ENCODE measurements at regions not wholly inside any gene's neighbourhood (a gene's known extent, or its start where the extent isn't known, plus 50 kb on each side); places are given as distances from the start of the nearest gene placed in this dataset.

GRCh38 chr14:38973083-38973700 lies 129.8 kb downstream of the SEC23A start:
- no peak overlapping the region for H3K4me3 ChIP-seq (ENCODE audit: low read depth, low read length)
- TF ChIP-seq CTCF (IDR thresholded peaks at IDR 0.05; ENCODE audit: insufficient read depth, low read depth, low read length) = no peak
- no peak for DNase-seq (ENCODE audit: low read depth)

- no peak for TF ChIP-seq CTCF (IDR thresholded peaks at IDR 0.05; ENCODE audit: insufficient read depth, low read depth, low read length)
- no peak for DNase-seq (ENCODE audit: low read depth)
- H3K4me3 ChIP-seq (ENCODE audit: low read depth, low read length) = no peak overlapping the region
These were observed 130.5 kb downstream of the SEC23A start for GRCh38 chr14:38972511-38972910.

GRCh38 chr14:38971258-38971921 lies 131.6 kb downstream of the SEC23A start:
- DNase-seq (ENCODE audit: low read depth) = no peak
- H3K4me3 ChIP-seq (ENCODE audit: low read depth, low read length) = no peak overlapping the region
- no peak for TF ChIP-seq CTCF (IDR thresholded peaks at IDR 0.05; ENCODE audit: insufficient read depth, low read depth, low read length)

- H3K4me3 ChIP-seq (ENCODE audit: low read depth, low read length) = no peak overlapping the region
- peak; percentile 12 for DNase-seq (ENCODE audit: low read depth)
- TF ChIP-seq CTCF (IDR thresholded peaks at IDR 0.05; ENCODE audit: insufficient read depth, low read depth, low read length) = no peak
These were observed 138.4 kb downstream of the SEC23A start for GRCh38 chr14:38964630-38965029.

GRCh38 chr14:38960946-38961531 lies 142.0 kb downstream of the SEC23A start:
- no peak for TF ChIP-seq CTCF (IDR thresholded peaks at IDR 0.05; ENCODE audit: insufficient read depth, low read depth, low read length)
- no peak for DNase-seq (ENCODE audit: low read depth)
- H3K4me3 ChIP-seq (ENCODE audit: low read depth, low read length) = no peak overlapping the region

GRCh38 chr14:38959021-38959420 lies 144.0 kb downstream of the SEC23A start:
- no peak for TF ChIP-seq CTCF (IDR thresholded peaks at IDR 0.05; ENCODE audit: insufficient read depth, low read depth, low read length)
- no peak overlapping the region for H3K4me3 ChIP-seq (ENCODE audit: low read depth, low read length)
- no peak for DNase-seq (ENCODE audit: low read depth)
